ENCODE measurements at regions not wholly inside any gene's neighbourhood (a gene's known extent, or its start where the extent isn't known, plus 50 kb on each side); places are given as distances from the start of the nearest gene placed in this dataset.

GRCh38 chr12:97024393-97024792, 117.3 kb downstream of the NEDD1 start:
- TF ChIP-seq CTCF (IDR thresholded peaks at IDR 0.05; ENCODE audit: extremely low read depth, insufficient read depth, missing control alignments): no peak
- in situ Hi-C loops (cut with MboI; ENCODE audit: low pct_unique_long_range_greater_than_20kb, low sequenced_read_pairs, unreplicated experiment): no loop called here
- DNase-seq (ENCODE audit: low spot score): no peak

- in situ Hi-C loops (cut with MboI; ENCODE audit: low pct_unique_long_range_greater_than_20kb, low sequenced_read_pairs, unreplicated experiment): no loop called here
- TF ChIP-seq CTCF (IDR thresholded peaks at IDR 0.05; ENCODE audit: extremely low read depth, insufficient read depth, missing control alignments): no peak
Measured at GRCh38 chr12:97026901-97027300, 119.8 kb downstream of the NEDD1 start.

GRCh38 chr12:97027482-97027881, 120.4 kb downstream of the NEDD1 start:
- no peak for TF ChIP-seq CTCF (IDR thresholded peaks at IDR 0.05; ENCODE audit: extremely low read depth, insufficient read depth, missing control alignments)
- DNase-seq (ENCODE audit: low spot score): no peak
- in situ Hi-C loops (cut with MboI; ENCODE audit: low pct_unique_long_range_greater_than_20kb, low sequenced_read_pairs, unreplicated experiment): no loop called here

More at GRCh38 chr12:97026901-97027300, 119.8 kb downstream of the NEDD1 start:
- no peak for DNase-seq (ENCODE audit: low spot score)

GRCh38 chr12:97038131-97038530, 131.1 kb downstream of the NEDD1 start:
- in situ Hi-C loops (cut with MboI; ENCODE audit: low pct_unique_long_range_greater_than_20kb, low sequenced_read_pairs, unreplicated experiment): no loop called here
- TF ChIP-seq CTCF (IDR thresholded peaks at IDR 0.05; ENCODE audit: extremely low read depth, insufficient read depth, missing control alignments): no peak
- DNase-seq (ENCODE audit: low spot score): no peak

- no peak for TF ChIP-seq CTCF (IDR thresholded peaks at IDR 0.05; ENCODE audit: extremely low read depth, insufficient read depth, missing control alignments)
- no peak for DNase-seq (ENCODE audit: low spot score)
- in situ Hi-C loops (cut with MboI; ENCODE audit: low pct_unique_long_range_greater_than_20kb, low sequenced_read_pairs, unreplicated experiment): no loop called here
Measured at GRCh38 chr12:97038834-97039233, 131.8 kb downstream of the NEDD1 start.

- in situ Hi-C loops (cut with MboI; ENCODE audit: low pct_unique_long_range_greater_than_20kb, low sequenced_read_pairs, unreplicated experiment): no loop called here
Measured at GRCh38 chr12:97046901-97047300, 139.8 kb downstream of the NEDD1 start.

More at GRCh38 chr12:97046901-97047300, 139.8 kb downstream of the NEDD1 start:
- DNase-seq (ENCODE audit: low spot score): no peak
- no peak for TF ChIP-seq CTCF (IDR thresholded peaks at IDR 0.05; ENCODE audit: extremely low read depth, insufficient read depth, missing control alignments)
